ENCODE measurements at regions not wholly inside any gene's neighbourhood (a gene's known extent, or its start where the extent isn't known, plus 50 kb on each side); places are given as distances from the start of the nearest gene placed in this dataset.
"Not testable (repeated sequence)": the region's sequence is repeated elsewhere in the genome, so short reads cannot be mapped to it uniquely, and the experiment has no call there.

DNA sequence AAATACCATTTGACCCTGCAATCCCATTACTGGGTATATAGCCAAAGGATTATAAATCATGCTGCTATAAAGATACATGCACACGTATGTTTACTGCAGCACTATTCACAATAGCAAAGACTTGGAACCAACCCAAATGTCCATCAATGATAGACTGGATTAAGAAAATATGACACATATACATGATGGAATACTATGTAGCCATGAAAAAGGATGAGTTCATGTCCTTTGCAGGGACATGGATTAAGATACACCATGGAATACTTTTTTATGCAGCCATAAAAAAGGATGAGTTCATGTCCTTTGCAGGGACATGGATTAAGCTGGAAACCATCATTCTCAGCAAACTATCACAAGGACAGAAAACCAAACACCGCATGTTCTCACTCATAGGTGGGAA is 226.8 kb upstream of the CTNND2 start:
- DNase-seq (ENCODE audit: low spot score) = not testable (repeated sequence)

DNA sequence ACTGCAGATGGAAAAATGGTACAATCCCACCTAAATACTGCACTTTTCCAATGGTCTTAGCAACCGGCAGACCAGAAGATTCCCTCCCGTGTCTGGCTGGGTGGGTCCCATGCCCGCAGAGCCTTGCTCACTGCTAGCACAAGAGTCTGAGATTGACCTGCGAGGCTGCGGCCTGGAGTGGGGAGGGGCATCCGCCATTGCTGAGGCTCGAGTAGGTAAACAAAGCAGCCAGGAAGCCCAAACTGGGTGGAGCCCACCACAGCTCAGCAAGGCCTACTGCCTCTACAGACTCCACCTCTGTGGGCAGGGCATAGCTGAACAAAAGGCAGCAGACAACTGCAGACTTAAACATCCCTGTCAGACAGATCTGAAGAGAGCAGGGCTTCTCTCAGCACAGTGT is 221.6 kb upstream of the CTNND2 start:
- DNase-seq (ENCODE audit: low spot score) = no peak

DNA sequence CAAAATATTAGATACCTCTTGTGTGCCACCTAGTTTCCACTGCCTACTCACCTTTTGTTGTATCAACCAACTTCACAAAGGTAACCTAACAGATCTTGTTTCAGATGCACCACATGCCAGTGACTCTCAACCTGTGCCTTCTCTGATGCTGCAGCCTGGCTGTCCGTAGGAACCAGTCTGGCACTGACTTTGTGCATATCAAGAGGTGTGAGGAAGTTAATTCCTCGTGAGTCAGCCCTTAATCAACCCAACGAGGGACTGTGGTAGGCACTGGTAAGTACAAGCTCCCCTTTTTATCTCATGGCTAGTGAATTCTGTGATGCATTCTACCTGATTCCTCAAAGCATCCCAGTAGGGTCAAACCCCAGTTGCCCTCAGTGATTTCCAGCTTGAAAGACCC is 215.4 kb upstream of the CTNND2 start:
- no peak for DNase-seq (ENCODE audit: low spot score)

DNA sequence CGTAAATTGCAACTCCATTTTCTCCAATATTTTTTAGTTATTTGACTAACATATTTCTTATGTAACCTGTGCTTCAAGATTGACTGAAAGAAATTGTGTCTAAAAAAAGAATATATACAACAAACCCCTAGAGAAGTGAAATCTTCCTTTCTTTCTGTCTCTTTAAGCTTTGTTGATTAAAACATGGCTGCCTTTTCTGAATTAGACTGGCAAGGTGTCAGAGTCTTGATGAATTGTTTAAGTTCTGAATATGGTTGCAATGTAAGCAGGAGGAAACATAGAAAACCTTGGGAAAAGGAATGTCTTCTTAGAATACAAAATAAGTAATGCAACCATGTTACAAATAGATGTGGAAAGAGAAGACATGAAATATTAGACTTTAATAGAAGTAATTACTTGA is 209.8 kb upstream of the CTNND2 start:
- DNase-seq (ENCODE audit: low spot score) = no peak

DNA sequence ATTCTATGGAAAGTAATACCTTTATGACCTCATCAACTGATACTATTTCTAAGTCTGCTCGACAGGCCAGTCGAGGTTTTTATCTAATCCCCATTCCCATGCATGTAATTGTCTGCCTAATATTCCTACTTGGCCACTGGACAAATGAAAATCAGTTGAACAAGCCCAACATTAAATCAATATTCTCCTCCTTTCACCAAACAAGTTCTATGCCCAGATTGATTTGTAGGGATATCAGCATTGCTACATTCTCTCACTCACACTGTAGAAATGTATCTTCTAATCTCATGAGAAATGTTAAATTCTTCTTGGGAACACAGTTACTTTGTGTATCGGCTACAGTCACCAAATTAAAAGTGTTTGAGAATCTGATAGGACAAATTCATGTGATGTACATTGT is 208.8 kb upstream of the CTNND2 start:
- no peak for DNase-seq (ENCODE audit: low spot score)

DNA sequence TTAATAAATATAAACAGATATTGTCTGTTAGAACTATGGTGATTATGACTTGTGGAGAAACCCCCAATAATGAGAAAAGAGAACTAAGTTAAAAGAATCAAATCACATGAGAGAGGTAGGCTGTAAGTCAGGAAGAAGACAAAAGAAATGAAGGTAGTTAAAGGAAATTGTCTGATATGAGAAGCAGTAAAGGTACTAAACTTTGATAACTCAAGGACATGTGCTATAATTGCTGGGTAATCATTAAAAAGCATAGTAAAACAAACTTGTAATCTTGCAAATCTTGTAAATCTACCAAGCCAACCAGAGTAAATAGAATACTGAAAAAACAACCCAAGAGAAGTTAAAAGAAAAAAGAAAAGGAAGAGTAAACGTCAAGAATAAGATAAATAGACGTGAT is 207.0 kb upstream of the CTNND2 start:
- no peak for DNase-seq (ENCODE audit: low spot score)

DNA sequence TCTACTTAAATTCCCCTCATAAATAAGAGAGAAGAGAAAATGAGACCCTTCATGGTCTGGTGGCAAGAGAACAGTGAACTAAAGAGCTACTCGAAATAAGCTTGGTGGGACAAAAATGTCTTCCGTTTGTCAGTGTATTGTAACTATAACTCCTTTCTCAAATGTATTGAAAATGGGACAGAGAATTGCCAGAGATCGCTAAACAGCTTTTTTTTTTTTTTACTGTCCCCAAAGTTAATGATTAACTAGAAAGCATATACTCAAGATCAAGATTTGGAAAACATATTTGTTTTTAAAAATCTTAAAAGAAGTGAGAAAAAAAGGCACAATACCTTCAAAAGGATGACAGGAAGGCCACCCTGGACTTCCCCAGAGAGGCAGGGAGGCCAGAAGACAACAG is 206.4 kb upstream of the CTNND2 start:
- no peak for DNase-seq (ENCODE audit: low spot score)

DNA sequence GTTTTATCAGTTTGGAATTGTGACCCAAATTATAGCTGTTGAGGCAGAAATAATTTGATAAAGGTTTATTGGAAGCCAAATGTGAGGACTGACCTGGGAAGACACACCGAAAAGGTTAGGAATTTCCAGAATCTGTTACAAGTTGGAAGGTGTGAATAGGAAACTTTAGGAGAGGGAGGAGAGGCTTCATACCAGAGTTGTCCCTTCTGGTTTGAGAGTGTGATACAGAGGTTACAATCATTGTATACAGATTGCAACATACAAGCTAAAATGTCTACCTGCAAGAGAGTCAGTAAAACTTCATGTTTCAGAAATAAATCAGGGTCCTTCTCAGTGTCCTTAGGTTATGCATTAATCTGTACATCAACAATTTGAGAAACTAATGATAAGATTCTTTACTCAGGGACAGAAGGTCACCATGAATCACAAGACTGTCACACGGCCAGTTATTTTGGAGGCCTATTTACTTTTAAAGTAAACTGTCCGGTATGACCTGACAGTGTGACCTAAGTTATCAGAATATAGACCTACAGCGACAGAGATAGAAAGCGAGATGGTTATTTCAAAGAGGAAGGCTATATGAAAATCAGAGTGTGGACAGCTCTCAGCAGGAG is 204.9 kb upstream of the CTNND2 start:
- no peak for DNase-seq (ENCODE audit: low spot score)

DNA sequence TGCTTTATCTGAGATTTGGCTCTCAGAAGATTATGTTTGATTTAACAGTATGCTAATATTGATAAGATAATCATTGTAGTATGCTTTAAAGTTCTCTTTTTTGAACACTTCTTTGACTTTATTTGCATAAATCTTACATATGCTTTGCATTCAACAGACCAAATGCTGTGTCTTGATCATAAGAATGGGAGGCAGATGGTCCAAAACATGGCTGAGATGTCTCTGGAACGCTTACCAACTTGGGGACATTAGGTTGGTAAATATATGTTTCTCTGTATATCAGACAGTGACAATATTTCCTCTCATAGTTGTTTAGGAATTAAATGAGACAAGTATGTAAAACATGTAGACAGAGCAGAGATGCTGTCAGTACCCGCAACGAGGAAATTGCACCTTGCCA is 197.9 kb upstream of the CTNND2 start:
- DNase-seq (ENCODE audit: low spot score) = no peak

DNA sequence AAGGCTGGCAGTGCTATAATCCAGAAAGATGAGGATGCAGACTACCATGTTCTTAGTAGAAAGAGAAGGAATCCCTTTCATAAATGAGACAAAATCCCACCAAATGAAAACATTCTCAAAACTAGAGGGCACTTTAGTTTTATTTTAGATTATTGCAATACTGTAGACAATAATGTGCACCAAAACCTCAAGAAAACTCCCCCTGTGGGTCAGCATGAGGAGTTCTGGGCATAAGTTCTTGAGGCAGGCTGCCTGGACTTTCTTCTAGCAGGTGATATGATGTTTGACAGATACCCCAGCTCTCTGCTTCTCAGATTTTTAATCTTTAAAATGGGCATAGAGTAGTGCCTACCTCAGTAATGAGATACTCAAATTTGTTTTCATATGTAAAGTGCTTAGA is 196.3 kb upstream of the CTNND2 start:
- DNase-seq (ENCODE audit: low spot score) = no peak

DNA sequence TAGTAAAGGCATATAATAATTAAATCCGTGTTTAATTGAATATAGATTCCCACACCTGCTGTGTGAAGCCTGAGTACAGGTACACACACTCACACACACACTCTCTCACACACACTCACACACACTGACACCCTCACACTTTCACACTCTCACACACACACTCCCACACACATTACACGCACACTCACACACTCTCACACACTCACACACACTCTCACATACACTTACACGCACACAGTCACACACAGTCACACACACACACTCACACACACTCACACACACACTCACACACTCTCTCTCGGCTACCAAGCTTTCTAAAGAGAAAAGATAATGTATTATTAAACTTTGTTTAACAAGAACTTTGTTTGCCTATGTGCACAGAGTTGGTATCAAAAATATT is 195.1 kb upstream of the CTNND2 start:
- DNase-seq (ENCODE audit: low spot score) = no peak

DNA sequence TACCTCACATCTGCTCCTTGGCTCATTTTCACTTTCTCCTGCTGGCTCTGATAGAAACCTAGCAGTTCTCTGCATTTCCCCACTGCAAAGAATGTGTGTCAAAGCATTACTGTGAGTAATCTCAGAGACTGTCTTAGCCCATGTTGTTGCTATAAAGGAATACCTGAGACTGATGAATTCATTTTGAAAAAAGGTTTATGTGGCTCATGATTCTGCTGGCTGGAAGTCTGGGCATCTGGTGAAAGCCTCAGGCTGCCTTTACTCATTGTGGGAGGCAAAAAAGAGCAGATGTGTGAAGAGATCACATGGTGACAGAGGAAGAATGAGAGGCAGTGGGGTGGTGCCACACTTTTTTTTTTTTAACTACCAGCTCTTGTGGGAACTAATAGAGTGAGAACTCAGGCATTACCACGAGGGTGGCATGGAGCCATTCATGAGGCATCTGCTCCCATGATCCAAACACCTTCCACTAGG is 191.6 kb upstream of the CTNND2 start:
- DNase-seq (ENCODE audit: low spot score) = no peak

DNA sequence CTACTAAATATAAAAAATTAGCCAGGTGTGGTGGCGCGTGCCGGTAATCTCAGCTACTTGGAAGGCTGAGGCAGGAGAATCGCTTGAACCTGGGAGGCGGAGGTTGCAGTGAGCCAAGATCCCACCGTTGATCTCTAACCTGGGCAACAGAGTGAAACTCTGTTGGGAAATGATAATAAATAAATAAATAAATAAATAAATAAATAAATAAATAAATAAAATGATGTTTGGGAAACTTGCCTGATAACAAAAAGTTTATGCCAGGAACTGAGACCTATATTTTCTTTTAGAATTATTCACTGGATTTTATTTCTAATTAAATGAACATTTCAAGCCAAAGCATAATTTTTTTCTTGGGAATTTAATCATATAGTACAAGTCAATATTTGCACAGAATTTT is 189.3 kb upstream of the CTNND2 start:
- no peak for DNase-seq (ENCODE audit: low spot score)

DNA sequence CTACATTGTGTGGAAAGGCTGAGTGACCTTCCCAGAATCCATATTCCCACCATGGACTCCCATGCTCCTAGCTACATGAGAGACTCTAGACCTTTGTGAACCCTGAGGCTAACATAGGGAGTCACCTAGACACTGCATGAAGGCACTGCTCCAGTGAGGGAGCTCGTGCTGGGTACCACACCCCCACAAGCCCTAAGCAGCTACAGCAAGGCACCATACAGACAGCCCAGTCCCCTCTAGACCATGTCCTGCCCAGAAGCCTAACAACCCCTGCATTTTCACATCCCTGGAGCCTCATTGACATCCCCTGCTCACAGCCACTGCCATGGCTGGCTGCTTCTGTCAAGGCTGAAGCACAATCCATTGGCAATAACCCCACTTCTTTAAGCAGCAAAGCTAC is 176.5 kb upstream of the CTNND2 start:
- no peak for DNase-seq (ENCODE audit: low spot score)

DNA sequence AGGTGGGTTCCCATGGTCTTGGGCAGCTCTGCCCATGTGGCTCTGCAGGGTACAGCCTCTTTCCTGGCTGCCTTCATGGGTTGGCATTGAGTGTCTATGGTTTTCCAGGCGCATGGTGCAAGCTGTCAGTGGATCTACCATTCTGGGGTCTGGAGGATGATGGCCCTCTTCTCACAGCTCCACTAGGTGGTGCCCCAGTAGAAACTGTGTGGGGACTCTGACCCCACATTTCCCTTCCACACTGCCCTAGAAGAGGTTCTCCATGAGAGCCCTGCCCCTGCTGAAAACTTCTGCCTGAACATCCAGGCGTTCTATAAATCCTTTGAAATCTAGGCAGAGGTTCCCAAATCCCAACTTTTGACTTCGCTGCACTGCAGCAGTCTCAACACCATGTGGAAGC is 174.0 kb upstream of the CTNND2 start:
- DNase-seq (ENCODE audit: low spot score) = not testable (repeated sequence)

DNA sequence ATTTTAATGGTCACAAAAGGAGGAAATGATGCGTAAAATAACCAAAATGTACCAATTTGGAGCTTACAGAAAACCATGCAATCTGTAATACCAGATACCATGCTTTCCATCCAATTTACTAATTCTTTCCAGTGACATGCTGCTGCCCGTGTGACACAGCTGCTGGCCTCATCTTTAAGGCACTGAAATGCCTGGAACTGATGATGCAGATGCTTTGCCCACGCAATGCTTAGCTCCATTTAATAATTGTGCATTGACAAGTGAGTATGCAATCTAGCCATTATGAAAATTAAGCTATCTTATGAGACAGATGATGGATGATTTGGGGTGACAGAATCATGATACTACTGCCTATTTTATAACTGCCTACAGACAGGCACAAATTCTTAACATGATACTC is 169.2 kb upstream of the CTNND2 start:
- DNase-seq (ENCODE audit: low spot score) = no peak

DNA sequence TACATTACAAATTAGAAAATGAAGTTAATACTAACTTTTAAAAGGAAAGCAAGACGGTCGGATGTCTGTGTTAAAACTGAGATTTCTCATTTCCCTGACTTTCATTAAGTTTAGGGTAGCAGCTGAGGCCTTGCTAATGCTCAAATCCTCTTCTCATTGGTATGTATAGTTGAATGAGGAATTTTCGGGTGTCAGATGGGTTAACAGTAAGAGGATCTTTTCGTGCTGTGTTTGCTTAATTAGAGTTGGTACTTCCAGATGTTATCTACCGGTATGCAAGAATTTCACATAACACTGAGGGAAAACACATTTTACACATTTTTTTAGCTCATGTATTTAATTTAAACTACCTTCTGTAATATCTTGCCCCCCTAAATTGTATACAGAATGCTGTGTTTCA is 168.2 kb upstream of the CTNND2 start:
- DNase-seq (ENCODE audit: low spot score) = no peak

DNA sequence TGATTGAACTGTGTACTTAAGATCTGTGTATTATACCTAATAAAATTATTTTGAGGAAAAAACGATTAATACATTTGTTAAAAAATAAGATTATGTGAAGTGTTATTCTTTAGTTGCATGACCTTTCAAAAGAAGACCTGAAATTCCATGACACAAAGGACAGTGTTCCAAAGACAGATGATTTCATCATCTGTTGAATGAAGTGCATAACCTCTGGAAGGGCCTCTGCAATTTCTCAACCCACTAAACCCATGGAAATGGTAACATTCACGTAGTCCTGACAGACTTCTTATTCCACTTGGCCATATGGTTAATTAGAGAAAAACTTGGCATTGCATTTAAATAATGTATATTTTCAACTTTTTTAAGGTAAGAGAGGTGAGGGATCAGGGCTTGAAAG is 167.2 kb upstream of the CTNND2 start:
- DNase-seq (ENCODE audit: low spot score) = no peak

DNA sequence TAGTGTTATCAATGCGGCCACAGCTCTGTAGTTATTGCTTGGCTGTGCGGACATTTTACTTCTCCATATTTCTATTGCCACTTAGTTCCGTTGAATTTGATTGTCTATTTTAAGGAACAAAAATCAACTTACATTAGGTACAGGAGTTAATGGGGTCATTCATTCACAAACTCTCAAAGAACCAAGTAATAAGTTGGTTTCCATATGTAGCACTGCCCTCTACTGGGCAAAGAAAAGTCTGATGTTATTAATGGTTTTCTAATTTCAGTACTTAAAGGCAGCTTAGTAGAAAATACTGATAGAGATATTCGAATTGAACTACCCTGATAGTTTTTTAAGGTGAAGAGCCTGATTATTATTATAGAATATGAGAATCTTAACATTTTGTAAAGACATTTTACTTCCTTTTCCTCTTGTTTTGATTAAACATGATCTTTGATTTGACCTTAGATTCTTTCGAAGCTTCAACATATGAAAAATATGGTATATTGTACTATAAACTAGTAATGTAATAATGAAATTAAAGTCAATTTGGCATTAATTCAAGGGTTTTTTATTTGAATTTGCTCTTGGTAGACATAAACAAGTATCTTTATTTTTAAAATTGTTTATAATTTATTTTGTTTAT is 119.5 kb upstream of the CTNND2 start:
- DNase-seq (ENCODE audit: low spot score) = peak; percentile 66

DNA sequence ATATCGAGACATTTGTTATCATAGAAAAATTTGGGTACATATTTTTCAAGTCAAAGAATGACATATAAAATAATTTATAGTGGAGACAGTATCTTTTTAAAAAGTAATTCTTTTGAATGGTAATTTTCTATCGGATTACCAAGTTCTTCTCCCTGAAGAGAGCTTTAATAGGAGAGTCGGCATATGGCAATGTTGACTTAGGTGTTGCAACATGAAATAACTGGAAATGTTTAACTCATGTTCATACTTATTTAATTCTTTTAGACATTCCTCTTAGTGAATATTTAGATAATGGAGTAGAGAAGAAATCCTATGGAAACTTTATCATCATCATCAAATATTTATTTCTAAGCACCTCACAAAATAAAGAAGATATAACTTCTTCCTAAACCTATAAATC is 118.2 kb upstream of the CTNND2 start:
- no peak for DNase-seq (ENCODE audit: low spot score)

DNA sequence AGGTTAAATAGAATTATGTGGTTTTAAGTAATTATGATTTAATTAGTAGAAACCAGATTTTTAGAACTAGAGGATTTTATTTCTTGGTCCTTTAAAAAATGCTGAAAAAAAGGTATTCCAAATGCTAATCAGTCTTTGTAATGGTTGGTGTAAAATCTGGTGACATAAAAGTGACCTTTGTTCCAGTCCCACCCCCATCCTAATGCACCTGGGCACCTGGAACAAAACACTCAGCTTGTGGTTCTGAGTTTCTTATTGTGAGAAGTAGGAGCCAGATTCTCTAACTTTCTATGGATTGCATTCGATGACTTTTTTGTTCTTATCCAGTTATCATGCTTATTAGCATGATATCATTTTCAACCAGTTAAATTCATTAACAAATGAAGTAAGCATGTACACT is 115.1 kb upstream of the CTNND2 start:
- no peak for DNase-seq (ENCODE audit: low spot score)

DNA sequence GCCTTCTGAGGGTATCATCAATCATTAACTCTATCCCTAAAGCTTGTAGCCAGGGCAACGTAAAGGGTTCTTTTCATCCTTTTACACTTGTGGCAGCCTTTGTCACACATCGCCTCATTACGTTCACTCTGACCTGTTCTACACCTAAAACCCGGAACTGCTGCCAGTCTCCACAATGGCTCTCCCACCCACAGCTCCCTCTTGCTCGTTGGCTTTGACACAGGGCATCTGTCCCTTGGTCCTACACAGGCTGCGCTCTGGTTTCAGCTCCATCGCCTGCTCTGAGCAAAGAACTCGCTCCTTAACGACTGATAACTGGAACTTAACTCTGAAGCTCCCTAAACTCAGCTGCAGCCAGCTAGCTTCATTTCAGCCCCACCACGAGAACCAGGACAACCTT is 112.8 kb upstream of the CTNND2 start:
- DNase-seq (ENCODE audit: low spot score) = no peak

DNA sequence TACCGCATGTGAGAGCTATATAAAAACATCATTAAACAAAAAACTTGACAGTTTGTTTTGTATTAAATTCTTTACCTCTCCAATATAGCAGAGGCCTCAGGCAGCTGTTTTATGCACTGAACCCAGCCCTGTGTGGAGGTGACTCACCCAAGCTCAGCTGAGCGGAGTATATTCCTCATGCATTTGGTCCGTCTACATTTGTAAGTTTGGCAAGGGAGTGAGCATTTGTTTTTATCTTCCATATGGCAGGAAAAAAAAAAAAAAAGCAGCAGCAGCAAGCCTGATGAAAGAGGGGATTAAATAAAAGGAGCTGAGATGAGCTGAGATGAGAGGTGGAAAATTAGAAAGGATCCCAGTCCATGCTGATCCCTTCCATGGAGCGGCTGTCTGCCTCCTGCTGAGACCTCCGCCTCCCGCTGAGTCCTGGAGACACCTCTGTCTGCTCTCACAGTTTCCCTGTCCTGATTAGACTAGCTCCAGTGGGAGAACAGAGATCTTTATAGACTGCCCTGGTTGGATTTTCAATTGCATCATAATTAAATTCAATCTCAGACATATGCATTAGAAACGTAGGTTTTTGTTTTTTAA is 112.0 kb upstream of the CTNND2 start:
- no peak for DNase-seq (ENCODE audit: low spot score)

DNA sequence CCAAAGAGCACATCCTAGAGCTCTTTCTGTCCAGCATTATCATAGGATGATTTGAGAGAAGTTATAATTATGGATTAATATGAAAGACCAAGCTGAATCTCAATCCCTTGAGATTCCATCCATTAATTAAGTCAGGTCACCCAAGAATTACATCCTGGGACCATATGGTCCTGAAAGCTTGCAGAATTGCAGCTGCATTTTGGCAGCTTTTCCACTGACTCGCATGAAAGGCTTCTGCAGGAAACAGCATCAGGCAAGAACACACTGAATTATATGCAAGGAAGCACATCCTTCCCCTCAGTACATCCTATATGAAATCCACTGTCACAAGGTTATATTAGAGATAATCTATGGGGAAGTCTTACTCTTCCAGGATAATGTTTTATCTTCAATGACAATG is 109.1 kb upstream of the CTNND2 start:
- DNase-seq (ENCODE audit: low spot score) = no peak
